ENCODE measurements at regions not wholly inside any gene's neighbourhood (a gene's known extent, or its start where the extent isn't known, plus 50 kb on each side); places are given as distances from the start of the nearest gene placed in this dataset.

GRCh38 chr21:28267449-28267848 lies 725.2 kb downstream of the LTN1 start:
- ChIA-PET CTCF (no interaction called here), POLR2A (no interaction called here)
- DNase-seq (ENCODE audit: extremely low spot score), result no peak
- TF ChIP-seq CTCF (IDR thresholded peaks at IDR 0.05; ENCODE audit: control extremely low read depth, extremely low read depth, low read depth, missing control alignments), result no peak

GRCh38 chr21:28266061-28266460 lies 726.6 kb downstream of the LTN1 start:
- ChIA-PET POLR2A (no interaction called here), CTCF (no interaction called here)
- no peak for TF ChIP-seq CTCF (IDR thresholded peaks at IDR 0.05; ENCODE audit: control extremely low read depth, extremely low read depth, low read depth, missing control alignments)
- no peak for DNase-seq (ENCODE audit: extremely low spot score)

GRCh38 chr21:28263974-28264373 lies 728.7 kb downstream of the LTN1 start:
- ChIA-PET CTCF (no interaction called here), POLR2A (no interaction called here)
- DNase-seq (ENCODE audit: extremely low spot score), result no peak
- TF ChIP-seq CTCF (IDR thresholded peaks at IDR 0.05; ENCODE audit: control extremely low read depth, extremely low read depth, low read depth, missing control alignments), result no peak

- DNase-seq (ENCODE audit: extremely low spot score), result no peak
- CTCF ChIA-PET, result no interaction called here
- POLR2A ChIA-PET, result no interaction called here
- no peak for TF ChIP-seq CTCF (IDR thresholded peaks at IDR 0.05; ENCODE audit: control extremely low read depth, extremely low read depth, low read depth, missing control alignments)
Observed at GRCh38 chr21:28261298-28261697, 731.4 kb downstream of the LTN1 start.

- TF ChIP-seq CTCF (IDR thresholded peaks at IDR 0.05; ENCODE audit: control extremely low read depth, extremely low read depth, low read depth, missing control alignments), result no peak
- ChIA-PET CTCF (no interaction called here), POLR2A (no interaction called here)
- no peak for DNase-seq (ENCODE audit: extremely low spot score)
Observed at GRCh38 chr21:28257276-28257675, 735.4 kb downstream of the LTN1 start.

GRCh38 chr21:28256837-28257236 lies 735.8 kb downstream of the LTN1 start:
- CTCF ChIA-PET, result no interaction called here
- TF ChIP-seq CTCF (IDR thresholded peaks at IDR 0.05; ENCODE audit: control extremely low read depth, extremely low read depth, low read depth, missing control alignments), result no peak
- POLR2A ChIA-PET, result no interaction called here
- DNase-seq (ENCODE audit: extremely low spot score), result no peak

- POLR2A ChIA-PET, result no interaction called here
- no peak for DNase-seq (ENCODE audit: extremely low spot score)
- no peak for TF ChIP-seq CTCF (IDR thresholded peaks at IDR 0.05; ENCODE audit: control extremely low read depth, extremely low read depth, low read depth, missing control alignments)
- CTCF ChIA-PET, result no interaction called here
Observed at GRCh38 chr21:28256420-28256831, 736.3 kb downstream of the LTN1 start.
